SK-N-SH treated with all-trans-retinoic acid at 6 μM for 48 hours (cell line): ENCODE measurements at regions not wholly inside any gene's neighbourhood (a gene's known extent, or its start where the extent isn't known, plus 50 kb on each side); places are given as distances from the start of the nearest gene placed in this dataset.

ENCODE experiments used
- ARNTL ChIP-seq: fragments of 450-650 bp; formaldehyde crosslinking; IDR thresholded peaks from 2 replicates; pipeline ENCODE4 v1.5.0; 2020; ENCODE audit warnings: low read depth, mild to moderate bottlenecking, moderate library complexity, borderline replicate concordance
- BACH2 ChIP-seq: fragments of 250-450 bp; sonication (Bioruptor Pico); IDR thresholded peaks from 2 replicates; pipeline ENCODE4 v1.9.0; 2021; ENCODE audit warnings: mild to moderate bottlenecking, borderline replicate concordance
- PPARA ChIP-seq: fragments of 250-450 bp; sonication (Bioruptor Pico); IDR thresholded peaks from 2 replicates; pipeline ENCODE4 v1.5.0; 2020; ENCODE audit warnings: mild to moderate bottlenecking, borderline replicate concordance
- RARB ChIP-seq: fragments of 250-450 bp; sonication (Bioruptor Pico); IDR thresholded peaks from 2 replicates; pipeline ENCODE4 v1.8.0; 2021; ENCODE audit warnings: mild to moderate bottlenecking, moderate library complexity
- TCF4 ChIP-seq: fragments of 250-450 bp; sonication (Bioruptor Pico); IDR thresholded peaks from 2 replicates; pipeline ENCODE4 v1.8.0; 2021; ENCODE audit warnings: mild to moderate bottlenecking, moderate library complexity, borderline replicate concordance
- ZC3H10 ChIP-seq: fragments of 250-450 bp; sonication (Bioruptor Pico); IDR thresholded peaks from 2 replicates; pipeline ENCODE4 v1.5.1; 2021; ENCODE audit warnings: mild to moderate bottlenecking, moderate library complexity
- ZFP3 ChIP-seq: fragments of 250-450 bp; sonication (Bioruptor Pico); IDR thresholded peaks from 2 replicates; pipeline ENCODE4 v1.5.0; 2020; ENCODE audit warnings: mild to moderate bottlenecking, moderate library complexity
- ZFP30 ChIP-seq: fragments of 450-650 bp; formaldehyde crosslinking; IDR thresholded peaks from 2 replicates; pipeline ENCODE4 v1.5.0; 2022; ENCODE audit warnings: mild to moderate bottlenecking, moderate library complexity
- ZNF70 ChIP-seq: fragments of 450-650 bp; formaldehyde crosslinking; IDR thresholded peaks from 2 replicates; pipeline ENCODE4 v1.5.0; 2020; ENCODE audit warnings: mild to moderate bottlenecking, moderate library complexity
- TF ChIP-seq, protein P1 (sequence below): fragments of 250-450 bp; sonication (Bioruptor Pico); IDR thresholded peaks from 2 replicates; pipeline ENCODE4 v1.5.1; 2021; ENCODE audit warnings: mild to moderate bottlenecking, moderate library complexity
- TF ChIP-seq, protein P2 (sequence below): fragments of 250-450 bp; sonication (Bioruptor Pico); IDR thresholded peaks from 2 replicates; pipeline ENCODE4 v1.5.1; 2020; ENCODE audit warnings: low read depth, mild to moderate bottlenecking, moderate library complexity
- TF ChIP-seq, protein P3 (sequence below): fragments of 250-450 bp; sonication (Bioruptor Pico); IDR thresholded peaks from 2 replicates; pipeline ENCODE4 v1.8.0; 2021; ENCODE audit warnings: low read depth, mild to moderate bottlenecking, moderate library complexity, borderline replicate concordance
- TF ChIP-seq, protein P4 (sequence below): fragments of 250-450 bp; sonication (Bioruptor Pico); IDR thresholded peaks from 2 replicates; pipeline ENCODE4 v1.8.0; 2020; ENCODE audit warnings: mild to moderate bottlenecking, moderate library complexity, borderline replicate concordance

DNA sequence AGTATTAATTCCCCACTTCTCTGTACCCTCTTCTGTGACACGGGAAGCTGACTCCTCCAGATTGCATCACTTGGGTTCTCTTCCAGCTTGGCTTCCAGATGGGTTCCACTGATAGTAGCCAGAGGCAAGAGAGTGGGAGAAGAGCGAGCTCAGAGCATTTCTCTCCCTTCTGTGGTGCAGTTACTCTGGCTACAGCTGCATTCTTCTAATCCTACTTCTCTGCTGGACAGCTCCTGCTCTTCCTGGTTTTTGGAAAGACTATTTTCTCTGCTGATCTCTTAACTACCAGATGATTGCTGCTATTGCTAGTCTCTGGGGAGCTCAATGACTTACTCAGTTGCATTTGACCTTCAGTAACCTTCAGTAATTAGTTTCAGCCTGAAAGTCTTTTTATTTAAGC is 187.5 kb upstream of the MAP2 start:
- TF ChIP-seq, protein P1, sequence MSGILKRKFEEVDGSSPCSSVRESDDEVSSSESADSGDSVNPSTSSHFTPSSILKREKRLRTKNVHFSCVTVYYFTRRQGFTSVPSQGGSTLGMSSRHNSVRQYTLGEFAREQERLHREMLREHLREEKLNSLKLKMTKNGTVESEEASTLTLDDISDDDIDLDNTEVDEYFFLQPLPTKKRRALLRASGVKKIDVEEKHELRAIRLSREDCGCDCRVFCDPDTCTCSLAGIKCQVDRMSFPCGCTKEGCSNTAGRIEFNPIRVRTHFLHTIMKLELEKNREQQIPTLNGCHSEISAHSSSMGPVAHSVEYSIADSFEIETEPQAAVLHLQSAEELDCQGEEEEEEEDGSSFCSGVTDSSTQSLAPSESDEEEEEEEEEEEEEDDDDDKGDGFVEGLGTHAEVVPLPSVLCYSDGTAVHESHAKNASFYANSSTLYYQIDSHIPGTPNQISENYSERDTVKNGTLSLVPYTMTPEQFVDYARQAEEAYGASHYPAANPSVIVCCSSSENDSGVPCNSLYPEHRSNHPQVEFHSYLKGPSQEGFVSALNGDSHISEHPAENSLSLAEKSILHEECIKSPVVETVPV (CRISPR knock-in tag): no peak
- TF ChIP-seq BACH2 (CRISPR knock-in tag) (no peak), RARB (CRISPR knock-in tag) (no peak), ZC3H10 (CRISPR knock-in tag) (no peak), TCF4 (no peak), ZFP3 (CRISPR knock-in tag) (no peak), PPARA (CRISPR knock-in tag) (no peak), ZFP30 (CRISPR knock-in tag) (no peak), ARNTL (CRISPR knock-in tag) (no peak), ZNF70 (no peak)
- TF ChIP-seq, protein P2, sequence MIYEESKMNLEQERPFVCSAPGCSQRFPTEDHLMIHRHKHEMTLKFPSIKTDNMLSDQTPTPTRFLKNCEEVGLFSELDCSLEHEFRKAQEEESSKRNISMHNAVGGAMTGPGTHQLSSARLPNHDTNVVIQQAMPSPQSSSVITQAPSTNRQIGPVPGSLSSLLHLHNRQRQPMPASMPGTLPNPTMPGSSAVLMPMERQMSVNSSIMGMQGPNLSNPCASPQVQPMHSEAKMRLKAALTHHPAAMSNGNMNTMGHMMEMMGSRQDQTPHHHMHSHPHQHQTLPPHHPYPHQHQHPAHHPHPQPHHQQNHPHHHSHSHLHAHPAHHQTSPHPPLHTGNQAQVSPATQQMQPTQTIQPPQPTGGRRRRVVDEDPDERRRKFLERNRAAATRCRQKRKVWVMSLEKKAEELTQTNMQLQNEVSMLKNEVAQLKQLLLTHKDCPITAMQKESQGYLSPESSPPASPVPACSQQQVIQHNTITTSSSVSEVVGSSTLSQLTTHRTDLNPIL (CRISPR knock-in tag): no peak
- TF ChIP-seq, protein P3, sequence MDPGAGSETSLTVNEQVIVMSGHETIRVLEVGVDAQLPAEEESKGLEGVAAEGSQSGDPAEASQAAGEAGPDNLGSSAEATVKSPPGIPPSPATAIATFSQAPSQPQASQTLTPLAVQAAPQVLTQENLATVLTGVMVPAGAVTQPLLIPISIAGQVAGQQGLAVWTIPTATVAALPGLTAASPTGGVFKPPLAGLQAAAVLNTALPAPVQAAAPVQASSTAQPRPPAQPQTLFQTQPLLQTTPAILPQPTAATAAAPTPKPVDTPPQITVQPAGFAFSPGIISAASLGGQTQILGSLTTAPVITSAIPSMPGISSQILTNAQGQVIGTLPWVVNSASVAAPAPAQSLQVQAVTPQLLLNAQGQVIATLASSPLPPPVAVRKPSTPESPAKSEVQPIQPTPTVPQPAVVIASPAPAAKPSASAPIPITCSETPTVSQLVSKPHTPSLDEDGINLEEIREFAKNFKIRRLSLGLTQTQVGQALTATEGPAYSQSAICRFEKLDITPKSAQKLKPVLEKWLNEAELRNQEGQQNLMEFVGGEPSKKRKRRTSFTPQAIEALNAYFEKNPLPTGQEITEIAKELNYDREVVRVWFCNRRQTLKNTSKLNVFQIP: no peak
- TF ChIP-seq, protein P4, sequence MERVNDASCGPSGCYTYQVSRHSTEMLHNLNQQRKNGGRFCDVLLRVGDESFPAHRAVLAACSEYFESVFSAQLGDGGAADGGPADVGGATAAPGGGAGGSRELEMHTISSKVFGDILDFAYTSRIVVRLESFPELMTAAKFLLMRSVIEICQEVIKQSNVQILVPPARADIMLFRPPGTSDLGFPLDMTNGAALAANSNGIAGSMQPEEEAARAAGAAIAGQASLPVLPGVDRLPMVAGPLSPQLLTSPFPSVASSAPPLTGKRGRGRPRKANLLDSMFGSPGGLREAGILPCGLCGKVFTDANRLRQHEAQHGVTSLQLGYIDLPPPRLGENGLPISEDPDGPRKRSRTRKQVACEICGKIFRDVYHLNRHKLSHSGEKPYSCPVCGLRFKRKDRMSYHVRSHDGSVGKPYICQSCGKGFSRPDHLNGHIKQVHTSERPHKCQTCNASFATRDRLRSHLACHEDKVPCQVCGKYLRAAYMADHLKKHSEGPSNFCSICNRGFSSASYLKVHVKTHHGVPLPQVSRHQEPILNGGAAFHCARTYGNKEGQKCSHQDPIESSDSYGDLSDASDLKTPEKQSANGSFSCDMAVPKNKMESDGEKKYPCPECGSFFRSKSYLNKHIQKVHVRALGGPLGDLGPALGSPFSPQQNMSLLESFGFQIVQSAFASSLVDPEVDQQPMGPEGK (CRISPR knock-in tag): no peak
